Endothelial cell of umbilical vein (primary cell): ENCODE measurements at regions not wholly inside any gene's neighbourhood (a gene's known extent, or its start where the extent isn't known, plus 50 kb on each side); places are given as distances from the start of the nearest gene placed in this dataset.

Experiments
- BruUV-seq: library from RNA; stranded (reverse); fragments of 400-500 nt; replicated peaks from 2 replicates; lab custom pipeline; 2021; lab: Mats Ljungman, UMichigan
- CTCF ChIA-PET: fragments of 300-600, 350-600 bp; sonication (Branson Sonifier 250); formaldehyde crosslinking; loops from one replicate; lab custom pipeline; 2021; ENCODE audit warnings: antibody characterized with exemption, inconsistent platforms; lab: Charles Lee
- POLR2A ChIA-PET: fragments of 300-600, 350-600 bp; sonication (Branson Sonifier 250); formaldehyde crosslinking; loops from one replicate; lab custom pipeline; 2021; ENCODE audit warnings: antibody characterized with exemption, inconsistent platforms; lab: Charles Lee
- DNase-seq: peaks from one replicate; pipeline ENCODE4 v3.0.0-alpha.2; 2011; ENCODE audit warnings: low read depth, low spot score
- FAIRE-seq: peaks from 2 replicates; lab custom pipeline; 2011; peaks lifted over from hg19 to GRCh38; lab: Jason Lieb, UNC
- H2AFZ ChIP-seq: 2 replicates; pipeline ENCODE4 v1.6.0; 2012; ENCODE audit warnings: low read depth, low read length, control low read depth, inconsistent platforms
- H3K27ac ChIP-seq: 2 replicates; pipeline ENCODE4 v1.5.1; 2011; ENCODE audit warnings: low read depth, mild to moderate bottlenecking, control low read depth, low read length, moderate library complexity; ENCODE audit not compliant: insufficient read depth
- H3K27me3 ChIP-seq, 2 experiments: 2 replicates each; pipeline versions ENCODE4 v1.6.0 to v1.6.1; 2011; ENCODE audit warnings: low read length in 2 of 2, mixed read lengths in 1 of 2; ENCODE audit not compliant: control insufficient read depth in 2 of 2, insufficient read depth in 2 of 2
- H3K36me3 ChIP-seq, 2 experiments: 2 replicates in 1 of 2; 3 replicates in 1 of 2; pipeline ENCODE4 v1.5.1; 2011; ENCODE audit warnings: low read length in 2 of 2, mild to moderate bottlenecking in 1 of 2, moderate library complexity in 1 of 2; ENCODE audit not compliant: control insufficient read depth in 2 of 2, insufficient read depth in 2 of 2; ENCODE audit errors: extremely low read depth in 1 of 2
- H3K4me1 ChIP-seq: 3 replicates; pipeline ENCODE4 v1.5.1; 2011; ENCODE audit warnings: mild to moderate bottlenecking, low read length; ENCODE audit not compliant: control insufficient read depth, insufficient read depth; ENCODE audit errors: extremely low read depth
- H3K4me2 ChIP-seq: 2 replicates; pipeline ENCODE4 v1.6.1; 2011; ENCODE audit warnings: low read length, control low read depth, mixed read lengths; ENCODE audit not compliant: insufficient read depth
- H3K4me3 ChIP-seq, 3 experiments: fragments of 200-600 bp in 1 of 3; sonication (generic), shearing (Covaris generic) in 1 of 3; replicated peaks in 1 of 3; 2 replicates each; pipeline ENCODE4 v1.5.1; 2011 to 2016; ENCODE audit warnings: control low read depth in 3 of 3, low read length in 3 of 3, mild to moderate bottlenecking in 2 of 3, inconsistent platforms in 1 of 3, low read depth in 1 of 3, moderate library complexity in 1 of 3; ENCODE audit not compliant: insufficient read depth in 1 of 3
- H3K79me2 ChIP-seq: 2 replicates; pipeline ENCODE4 v1.6.0; 2012; ENCODE audit warnings: low read length, inconsistent platforms; ENCODE audit not compliant: control insufficient read depth, insufficient read depth
- H3K9ac ChIP-seq: replicated peaks from 2 replicates; pipeline ENCODE3; 2011; ENCODE audit warnings: low read length, control low read depth; ENCODE audit not compliant: insufficient read depth; ENCODE audit errors: extremely low read depth
- H3K9me1 ChIP-seq: replicated peaks from 3 replicates; pipeline ENCODE4 v1.6.0; 2011; ENCODE audit warnings: mild to moderate bottlenecking, low read length; ENCODE audit not compliant: control insufficient read depth, insufficient read depth; ENCODE audit errors: extremely low read depth
- H3K9me3 ChIP-seq: replicated peaks from 2 replicates; pipeline ENCODE4 v1.5.1; 2012; ENCODE audit warnings: low read length, inconsistent platforms; ENCODE audit not compliant: control insufficient read depth, insufficient read depth
- H4K20me1 ChIP-seq: replicated peaks from 2 replicates; pipeline ENCODE3; 2011; ENCODE audit warnings: mild to moderate bottlenecking, low read length; ENCODE audit not compliant: control insufficient read depth, insufficient read depth; ENCODE audit errors: extremely low read depth
- CTCF ChIP-seq, 2 donors: IDR thresholded peaks; 1 replicate in 1 of 2; 2 replicates in 1 of 2; pipeline ENCODE4 v1.5.1; 2011; ENCODE audit warnings: low read length in 2 of 2, mild to moderate bottlenecking in 2 of 2, moderate library complexity in 2 of 2, control low read depth in 1 of 2, inconsistent platforms in 1 of 2, low read depth in 1 of 2; ENCODE audit not compliant: insufficient read depth in 1 of 2; ENCODE audit errors: extremely low read depth in 1 of 2
- EZH2 ChIP-seq: IDR thresholded peaks from 2 replicates; pipeline ENCODE4 v1.6.1; 2012; ENCODE audit warnings: borderline replicate concordance, low read depth, mild to moderate bottlenecking, moderate library complexity, low read length, inconsistent platforms; ENCODE audit not compliant: severe bottlenecking
- FOS ChIP-seq: IDR thresholded peaks from 2 replicates; pipeline ENCODE4 v1.6.1; 2011; ENCODE audit warnings: mild to moderate bottlenecking, low read length, moderate library complexity, borderline replicate concordance; ENCODE audit not compliant: insufficient read depth
- GATA2 ChIP-seq: IDR thresholded peaks from 2 replicates; pipeline ENCODE4 v1.7.0; 2011; ENCODE audit warnings: low read depth, mild to moderate bottlenecking, moderate library complexity, mixed read lengths, low read length; ENCODE audit not compliant: insufficient read length, insufficient read depth
- JUN ChIP-seq: IDR thresholded peaks from 2 replicates; pipeline ENCODE4 v1.6.1; 2011; ENCODE audit warnings: borderline replicate concordance, low read depth; ENCODE audit not compliant: insufficient read length, insufficient read depth
- MAX ChIP-seq: IDR thresholded peaks from 2 replicates; pipeline ENCODE4 v1.6.1; 2011; ENCODE audit not compliant: insufficient read depth, insufficient read length
- MYC ChIP-seq: IDR thresholded peaks from one replicate; pipeline ENCODE4 v1.6.1; 2011; ENCODE audit warnings: mild to moderate bottlenecking, low read depth, low read length
- POLR2A ChIP-seq: IDR thresholded peaks from 2 replicates; pipeline ENCODE4 v1.6.1; 2012; ENCODE audit warnings: low read depth, mild to moderate bottlenecking, control low read depth, low read length
- POLR2AphosphoS5 ChIP-seq: IDR thresholded peaks from 2 replicates; pipeline ENCODE4 v1.6.1; 2012; ENCODE audit warnings: low read depth, mild to moderate bottlenecking, control low read depth, low read length, moderate library complexity; ENCODE audit not compliant: insufficient read depth
- dilution Hi-C: fragments of 300-500 bp; cut with MboI; formaldehyde crosslinking; loops from one replicate; pipeline ENCODE4 v1.15.0; 2019; ENCODE audit warnings: low sequenced_read_pairs; ENCODE audit not compliant: extremely low pct_ligation_motif_present
- intact Hi-C: fragments of 100-400 bp; cut with micrococcal nuclease; formaldehyde crosslinking; loops from one replicate; pipeline ENCODE4 v1.10.0; 2022

- ChIA-PET CTCF (interaction anchor here (1.0 kb wide), 1 partner anchor 44 kb away, joined by 3 read pairs; no protein-coding TSS in a partner anchor), POLR2A (no interaction called here)
- Histone ChIP-seq H3K27ac (no peak overlapping the region), H4K20me1 (no peaks in the 10 kb centered on the region), H3K36me3 (no peaks in the 10 kb centered on the region), H3K9me3 (no peaks in the 10 kb centered on the region), H3K9ac (no peak overlapping the region), H3K4me3 (no peak overlapping the region), H3K4me2 (no peak overlapping the region), H2AFZ (no peak overlapping the region), H3K4me1 (no peaks in the 10 kb centered on the region), H3K27me3 (peaks cover 0 to 1% of the 10 kb centered on the region in 2 experiments), H3K9me1 (no peaks in the 10 kb centered on the region), H3K79me2 (no peaks in the 10 kb centered on the region)
- no TSS peak for BruUV-seq
- TF ChIP-seq MYC (no peak), POLR2A (no peak), EZH2 (no peak), JUN (no peak), POLR2AphosphoS5 (no peak), MAX (no peak), FOS (no peak)
- dilution Hi-C loops, result no loop called here
- DNase-seq (no peak), FAIRE-seq (no peak)
- intact Hi-C loops, result no loop called here
Measured at GRCh38 chr3:65182682-65183081, 494.9 kb upstream of the ADAMTS9 start.

GRCh38 chr3:65182085-65182484 is 494.3 kb upstream of the ADAMTS9 start:
- POLR2A ChIA-PET, result no interaction called here
- H3K9me3 ChIP-seq, result no peaks in the 10 kb centered on the region
- H3K27me3 ChIP-seq, result peaks cover 0 to 1% of the 10 kb centered on the region in 2 experiments
- no TSS peak for BruUV-seq
- CTCF ChIA-PET, result no interaction called here
- H3K4me3 ChIP-seq, result no peak overlapping the region
- no peak overlapping the region for H3K27ac ChIP-seq
- no peaks in the 10 kb centered on the region for H3K4me1 ChIP-seq
- intact Hi-C loops, result no loop called here
- DNase-seq (no peak), FAIRE-seq (no peak)
- no peak overlapping the region for H3K4me2 ChIP-seq
- H4K20me1 ChIP-seq, result no peaks in the 10 kb centered on the region
- no peaks in the 10 kb centered on the region for H3K9me1 ChIP-seq
- TF ChIP-seq GATA2 (no peak), EZH2 (no peak), FOS (no peak), MYC (no peak), JUN (no peak), POLR2AphosphoS5 (no peak), CTCF (IDR thresholded peaks at IDR 0.05; ENCODE audit: extremely low read depth in 1 of 2, insufficient read depth in 1 of 2, low read depth in 1 of 2, low read length in 2 of 2) (no peak), POLR2A (no peak), MAX (no peak)
- H3K9ac ChIP-seq, result no peak overlapping the region
- dilution Hi-C loops, result no loop called here
- no peaks in the 10 kb centered on the region for H3K36me3 ChIP-seq
- no peaks in the 10 kb centered on the region for H3K79me2 ChIP-seq
- no peak overlapping the region for H2AFZ ChIP-seq
